Right kidney (tissue), 1 donor: ENCODE measurements at regions not wholly inside any gene's neighbourhood (a gene's known extent, or its start where the extent isn't known, plus 50 kb on each side); places are given as distances from the start of the nearest gene placed in this dataset.
"Not testable (repeated sequence)": the region's sequence is repeated elsewhere in the genome, so short reads cannot be mapped to it uniquely, and the experiment has no call there.

Experiments used
- DNase-seq: peaks from one replicate; pipeline ENCODE4 v3.0.0-alpha.2; 2016

GRCh38 chr16:60107871-60108270 is 1373.8 kb upstream of the GOT2 start:
- DNase-seq = no peak

GRCh38 chr16:60107437-60107836 is 1373.3 kb upstream of the GOT2 start:
- no peak for DNase-seq

- DNase-seq = no peak
Observed at GRCh38 chr16:60100371-60100770, 1366.3 kb upstream of the GOT2 start.

GRCh38 chr16:60091529-60091928 is 1357.4 kb upstream of the GOT2 start:
- DNase-seq = no peak

GRCh38 chr16:60091071-60091470 is 1357.0 kb upstream of the GOT2 start:
- DNase-seq = no peak

GRCh38 chr16:60087530-60087929 is 1353.4 kb upstream of the GOT2 start:
- DNase-seq = no peak

GRCh38 chr16:60078819-60079218 is 1344.7 kb upstream of the GOT2 start:
- DNase-seq = not testable (repeated sequence)

GRCh38 chr16:60077861-60078260 is 1343.7 kb upstream of the GOT2 start:
- no peak for DNase-seq

GRCh38 chr16:60074378-60074777 is 1340.3 kb upstream of the GOT2 start:
- no peak for DNase-seq

GRCh38 chr16:60073376-60073775 is 1339.3 kb upstream of the GOT2 start:
- no peak for DNase-seq

GRCh38 chr16:60064026-60064425 is 1329.9 kb upstream of the GOT2 start:
- DNase-seq = no peak

GRCh38 chr16:60061396-60061795 is 1327.3 kb upstream of the GOT2 start:
- no peak for DNase-seq

GRCh38 chr16:60060731-60061130 is 1326.6 kb upstream of the GOT2 start:
- DNase-seq = peak; percentile 1

- no peak for DNase-seq
Observed at GRCh38 chr16:60059141-60059540, 1325.0 kb upstream of the GOT2 start.

GRCh38 chr16:60041671-60042070 is 1307.6 kb upstream of the GOT2 start:
- DNase-seq = no peak

GRCh38 chr16:60031740-60032139 is 1297.6 kb upstream of the GOT2 start:
- DNase-seq = no peak

GRCh38 chr16:60027351-60027750 is 1293.2 kb upstream of the GOT2 start:
- no peak for DNase-seq

- no peak for DNase-seq
Observed at GRCh38 chr16:60013076-60013475, 1279.0 kb upstream of the GOT2 start.

- no peak for DNase-seq
Observed at GRCh38 chr16:60001523-60001922, 1267.4 kb upstream of the GOT2 start.

- DNase-seq = no peak
Observed at GRCh38 chr16:59997706-59998105, 1263.6 kb upstream of the GOT2 start.

GRCh38 chr16:59993101-59993500 is 1259.0 kb upstream of the GOT2 start:
- no peak for DNase-seq

- no peak for DNase-seq
Observed at GRCh38 chr16:59991171-59991570, 1257.1 kb upstream of the GOT2 start.

- DNase-seq = no peak
Observed at GRCh38 chr16:59988591-59988990, 1254.5 kb upstream of the GOT2 start.

GRCh38 chr16:59975953-59976352 is 1241.8 kb upstream of the GOT2 start:
- no peak for DNase-seq

- no peak for DNase-seq
Observed at GRCh38 chr16:59973966-59974365, 1239.8 kb upstream of the GOT2 start.

- no peak for DNase-seq
Observed at GRCh38 chr16:59971264-59971663, 1237.1 kb upstream of the GOT2 start.
